Right renal pelvis (tissue), 4 donors: ENCODE measurements at regions not wholly inside any gene's neighbourhood (a gene's known extent, or its start where the extent isn't known, plus 50 kb on each side); places are given as distances from the start of the nearest gene placed in this dataset.
A peak's percentile ranks its signal among the peaks of the same experiment; 100 is the strongest.

Source experiments
- DNase-seq, 4 donors: peaks; one replicate each; pipeline ENCODE4 v3.0.0-alpha.2; 2013; ENCODE audit warnings: low read depth in 4 of 4, low spot score in 3 of 4, missing footprints in 1 of 4

- no peak for DNase-seq
Observed at GRCh38 chr13:22262001-22262885, 591.4 kb downstream of the FGF9 start.

- DNase-seq = no peak
Observed at GRCh38 chr13:22263185-22263584, 592.3 kb downstream of the FGF9 start.

GRCh38 chr13:22265563-22265962, 594.7 kb downstream of the FGF9 start:
- no peak for DNase-seq

GRCh38 chr13:22270881-22271280, 600.0 kb downstream of the FGF9 start:
- no peak for DNase-seq

GRCh38 chr13:22271903-22272302, 601.0 kb downstream of the FGF9 start:
- peak in 2 of 4 donors; percentile 7 to 22 for DNase-seq

- no peak for DNase-seq
Observed at GRCh38 chr13:22275393-22275792, 604.5 kb downstream of the FGF9 start.

GRCh38 chr13:22276616-22277015, 605.7 kb downstream of the FGF9 start:
- DNase-seq = no peak

GRCh38 chr13:22278336-22278929, 607.6 kb downstream of the FGF9 start:
- DNase-seq = peak in 2 of 4 donors; percentile 29 to 30

GRCh38 chr13:22285867-22286266, 615.0 kb downstream of the FGF9 start:
- DNase-seq = no peak

GRCh38 chr13:22286338-22286737, 615.5 kb downstream of the FGF9 start:
- DNase-seq = no peak

- no peak for DNase-seq
Observed at GRCh38 chr13:22287343-22287920, 616.6 kb downstream of the FGF9 start.

- DNase-seq = no peak
Observed at GRCh38 chr13:22288496-22288895, 617.6 kb downstream of the FGF9 start.

- DNase-seq = no peak
Observed at GRCh38 chr13:22289711-22290110, 618.8 kb downstream of the FGF9 start.

GRCh38 chr13:22298530-22298929, 627.7 kb downstream of the FGF9 start:
- no peak for DNase-seq

GRCh38 chr13:22311734-22312404, 641.0 kb downstream of the FGF9 start:
- no peak for DNase-seq

GRCh38 chr13:22312405-22312803, 641.5 kb downstream of the FGF9 start:
- DNase-seq = no peak

- DNase-seq = no peak
Observed at GRCh38 chr13:22316494-22317025, 645.7 kb downstream of the FGF9 start.

- DNase-seq = no peak
Observed at GRCh38 chr13:22320991-22321390, 650.1 kb downstream of the FGF9 start.

- DNase-seq = no peak
Observed at GRCh38 chr13:22325761-22326160, 654.9 kb downstream of the FGF9 start.

GRCh38 chr13:22332416-22332815, 661.5 kb downstream of the FGF9 start:
- no peak for DNase-seq

- DNase-seq = no peak
Observed at GRCh38 chr13:22336460-22336859, 665.6 kb downstream of the FGF9 start.
